CD14-positive monocyte (primary cell): ENCODE measurements at regions not wholly inside any gene's neighbourhood (a gene's known extent, or its start where the extent isn't known, plus 50 kb on each side); places are given as distances from the start of the nearest gene placed in this dataset.

ENCODE experiments used
- DNase-seq, 3 donors: peaks; one replicate each; pipeline ENCODE4 v3.0.0-alpha.2; 2011 to 2022
- H2AFZ ChIP-seq: 2 replicates; pipeline ENCODE4 v1.6.0; 2012; ENCODE audit warnings: mild to moderate bottlenecking, low read depth, low read length, inconsistent platforms; ENCODE audit not compliant: insufficient read depth, poor library complexity, severe bottlenecking
- H3K27ac ChIP-seq, 2 donors: 1 replicate in 1 of 2; 2 replicates in 1 of 2; pipeline ENCODE4 v1.5.1; 2012 to 2013; ENCODE audit warnings: low read length in 2 of 2, control low read depth in 1 of 2, inconsistent platforms in 1 of 2, low read depth in 1 of 2, mild to moderate bottlenecking in 1 of 2
- H3K27me3 ChIP-seq, 2 donors: one replicate each; pipeline versions ENCODE4 v1.6.0 to v1.6.1; 2011 to 2013; ENCODE audit warnings: low read length in 2 of 2; ENCODE audit not compliant: control insufficient read depth in 2 of 2, insufficient read depth in 2 of 2
- H3K36me3 ChIP-seq, 2 donors: replicated peaks in 1 of 2; 1 replicate in 1 of 2; 2 replicates in 1 of 2; pipeline versions ENCODE4 v1.5.1 to v1.6.1; 2012 to 2013; ENCODE audit warnings: low read length in 2 of 2, control low read depth in 1 of 2, inconsistent platforms in 1 of 2, mild to moderate bottlenecking in 1 of 2; ENCODE audit not compliant: insufficient read depth in 2 of 2, control insufficient read depth in 1 of 2
- H3K4me1 ChIP-seq, 2 donors: 1 replicate in 1 of 2; 2 replicates in 1 of 2; pipeline versions ENCODE4 v1.5.1 to v1.6.1; 2012 to 2013; ENCODE audit warnings: low read length in 2 of 2, control low read depth in 1 of 2, inconsistent platforms in 1 of 2, mild to moderate bottlenecking in 1 of 2, moderate library complexity in 1 of 2; ENCODE audit not compliant: insufficient read depth in 2 of 2, control insufficient read depth in 1 of 2
- H3K4me2 ChIP-seq: replicated peaks from 2 replicates; pipeline ENCODE3; 2012; ENCODE audit warnings: low read length, moderate library complexity, mild to moderate bottlenecking; ENCODE audit not compliant: poor library complexity, severe bottlenecking; ENCODE audit errors: extremely low read depth
- H3K4me3 ChIP-seq, 3 experiments: fragments of 200-600 bp in 1 of 3; sonication (generic) in 1 of 3; replicated peaks in 1 of 3; 1 replicate in 2 of 3; 2 replicates in 1 of 3; pipeline ENCODE4 v1.5.1; 2011 to 2013; ENCODE audit warnings: low read length in 3 of 3, mild to moderate bottlenecking in 3 of 3, control low read depth in 2 of 3, low read depth in 2 of 3, inconsistent platforms in 1 of 3, moderate library complexity in 1 of 3
- H3K79me2 ChIP-seq: 2 replicates; pipeline ENCODE4 v1.6.0; 2012; ENCODE audit warnings: mild to moderate bottlenecking, control low read depth, inconsistent platforms, low read length, moderate library complexity; ENCODE audit not compliant: insufficient read depth
- H3K9ac ChIP-seq: 2 replicates; pipeline ENCODE4 v1.6.0; 2017; ENCODE audit warnings: low read length, mild to moderate bottlenecking; ENCODE audit not compliant: insufficient read depth, poor library complexity, severe bottlenecking
- H3K9me3 ChIP-seq, 2 donors: replicated peaks in 1 of 2; 1 replicate in 1 of 2; 2 replicates in 1 of 2; pipeline versions ENCODE4 v1.5.1 to v1.6.1; 2012 to 2013; ENCODE audit warnings: low read length in 2 of 2, control low read depth in 1 of 2; ENCODE audit not compliant: control insufficient read depth in 1 of 2, insufficient read depth in 1 of 2
- H4K20me1 ChIP-seq: 2 replicates; pipeline ENCODE4 v1.6.0; 2012; ENCODE audit warnings: mild to moderate bottlenecking, low read length, control low read depth, moderate library complexity; ENCODE audit not compliant: insufficient read depth
- H3K27ac Mint-ChIP-seq, 7 donors: one replicate each; pipeline ENCODE4 v1.8.0; 2020; ENCODE audit warnings: mild to moderate bottlenecking in 7 of 7, mixed read lengths in 7 of 7, moderate library complexity in 6 of 7, inconsistent platforms in 2 of 7
- H3K27me3 Mint-ChIP-seq, 3 donors: one replicate each; pipeline ENCODE4 v1.8.0; 2021 to 2022; ENCODE audit warnings: low read depth in 3 of 3, mild to moderate bottlenecking in 3 of 3, mixed read lengths in 3 of 3, moderate library complexity in 3 of 3, inconsistent platforms in 1 of 3
- H3K36me3 Mint-ChIP-seq, 2 donors: one replicate each; pipeline ENCODE4 v1.8.0; 2020; ENCODE audit warnings: mixed read lengths in 2 of 2, inconsistent platforms in 1 of 2, mild to moderate bottlenecking in 1 of 2
- H3K4me1 Mint-ChIP-seq: one replicate; pipeline ENCODE4 v1.8.0; 2020; ENCODE audit warnings: mild to moderate bottlenecking, mixed read lengths
- H3K4me3 Mint-ChIP-seq, 2 donors: one replicate each; pipeline ENCODE4 v1.8.0; 2020; ENCODE audit warnings: mild to moderate bottlenecking in 2 of 2, mixed read lengths in 2 of 2, moderate library complexity in 1 of 2
- H3K9me3 Mint-ChIP-seq, 7 donors: one replicate each; pipeline ENCODE4 v1.8.0; 2020 to 2022; ENCODE audit warnings: mixed read lengths in 7 of 7, mild to moderate bottlenecking in 6 of 7, moderate library complexity in 6 of 7, inconsistent platforms in 2 of 7
- whole genome bisulfite sequencing: methylation state at CpG from one replicate; pipeline ENCODE4 v1.1.5; 2013; ENCODE audit warnings: missing lambda C conversion rate; ENCODE audit not compliant: insufficient coverage; 5-methylcytosine and 5-hydroxymethylcytosine counted together
- intact Hi-C, 2 donors: fragments of 100-400 bp; cut with micrococcal nuclease; formaldehyde crosslinking; loops; one replicate each; pipeline versions ENCODE4 v1.15.0 to v1.15.1; 2023
- TF ChIP-seq, protein P1 (sequence below): fragments of 200-600 bp; IDR thresholded peaks from one replicate; pipeline ENCODE4 v1.8.0; 2022; ENCODE audit warnings: antibody characterized with exemption, mild to moderate bottlenecking

DNA sequence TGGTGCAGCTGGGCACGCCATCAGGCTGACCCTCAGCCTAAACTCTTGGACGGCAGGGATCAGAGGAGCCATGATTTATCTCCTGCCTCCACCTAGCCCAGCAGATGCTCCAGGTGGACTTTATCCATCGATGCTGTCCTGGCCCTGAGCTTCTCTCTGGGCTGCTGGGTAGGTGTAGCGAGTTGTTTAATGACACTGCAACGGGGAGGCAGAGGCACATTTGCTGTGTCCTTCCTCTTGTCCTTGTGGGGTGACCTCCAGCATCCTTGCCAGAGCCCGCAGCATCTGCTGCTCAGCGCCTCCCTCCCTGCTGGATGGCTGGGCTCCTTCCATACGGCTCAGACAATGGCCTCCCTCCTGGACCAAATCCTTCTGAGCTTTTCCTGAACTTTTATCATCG lies 103.1 kb upstream of the IRX4 start:
- TF ChIP-seq, protein P1, sequence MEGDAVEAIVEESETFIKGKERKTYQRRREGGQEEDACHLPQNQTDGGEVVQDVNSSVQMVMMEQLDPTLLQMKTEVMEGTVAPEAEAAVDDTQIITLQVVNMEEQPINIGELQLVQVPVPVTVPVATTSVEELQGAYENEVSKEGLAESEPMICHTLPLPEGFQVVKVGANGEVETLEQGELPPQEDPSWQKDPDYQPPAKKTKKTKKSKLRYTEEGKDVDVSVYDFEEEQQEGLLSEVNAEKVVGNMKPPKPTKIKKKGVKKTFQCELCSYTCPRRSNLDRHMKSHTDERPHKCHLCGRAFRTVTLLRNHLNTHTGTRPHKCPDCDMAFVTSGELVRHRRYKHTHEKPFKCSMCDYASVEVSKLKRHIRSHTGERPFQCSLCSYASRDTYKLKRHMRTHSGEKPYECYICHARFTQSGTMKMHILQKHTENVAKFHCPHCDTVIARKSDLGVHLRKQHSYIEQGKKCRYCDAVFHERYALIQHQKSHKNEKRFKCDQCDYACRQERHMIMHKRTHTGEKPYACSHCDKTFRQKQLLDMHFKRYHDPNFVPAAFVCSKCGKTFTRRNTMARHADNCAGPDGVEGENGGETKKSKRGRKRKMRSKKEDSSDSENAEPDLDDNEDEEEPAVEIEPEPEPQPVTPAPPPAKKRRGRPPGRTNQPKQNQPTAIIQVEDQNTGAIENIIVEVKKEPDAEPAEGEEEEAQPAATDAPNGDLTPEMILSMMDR, result no peak
- peaks cover 7 to 8% of the 10 kb centered on the region in 2 donors for H3K9me3 ChIP-seq
- H4K20me1 ChIP-seq, result no peaks in the 10 kb centered on the region
- Mint-ChIP-seq H3K27ac (no peak overlapping the region), H3K4me1 (no peaks in the 10 kb centered on the region), H3K9me3 (peaks cover 2 to 14% (median 6%) of the 10 kb centered on the region in 7 donors), H3K27me3 (peaks cover 0 to 6% (median 2%) of the 10 kb centered on the region in 3 donors), H3K36me3 (no peaks in the 10 kb centered on the region), H3K4me3 (no peak overlapping the region)
- H3K4me3 ChIP-seq, result no peak overlapping the region
- H2AFZ ChIP-seq, result no peak overlapping the region
- 88% methylated on average over 8 of the region's 9 CpGs for WGBS
- H3K9ac ChIP-seq, result no peak overlapping the region
- H3K27me3 ChIP-seq, result no peaks in the 10 kb centered on the region
- no peaks in the 10 kb centered on the region for H3K79me2 ChIP-seq
- H3K4me2 ChIP-seq, result no peak overlapping the region
- H3K27ac ChIP-seq, result no peak overlapping the region
- no peaks in the 10 kb centered on the region for H3K36me3 ChIP-seq
- DNase-seq, result no peak
- H3K4me1 ChIP-seq, result no peaks in the 10 kb centered on the region
- intact Hi-C loops, result no loop called here

DNA sequence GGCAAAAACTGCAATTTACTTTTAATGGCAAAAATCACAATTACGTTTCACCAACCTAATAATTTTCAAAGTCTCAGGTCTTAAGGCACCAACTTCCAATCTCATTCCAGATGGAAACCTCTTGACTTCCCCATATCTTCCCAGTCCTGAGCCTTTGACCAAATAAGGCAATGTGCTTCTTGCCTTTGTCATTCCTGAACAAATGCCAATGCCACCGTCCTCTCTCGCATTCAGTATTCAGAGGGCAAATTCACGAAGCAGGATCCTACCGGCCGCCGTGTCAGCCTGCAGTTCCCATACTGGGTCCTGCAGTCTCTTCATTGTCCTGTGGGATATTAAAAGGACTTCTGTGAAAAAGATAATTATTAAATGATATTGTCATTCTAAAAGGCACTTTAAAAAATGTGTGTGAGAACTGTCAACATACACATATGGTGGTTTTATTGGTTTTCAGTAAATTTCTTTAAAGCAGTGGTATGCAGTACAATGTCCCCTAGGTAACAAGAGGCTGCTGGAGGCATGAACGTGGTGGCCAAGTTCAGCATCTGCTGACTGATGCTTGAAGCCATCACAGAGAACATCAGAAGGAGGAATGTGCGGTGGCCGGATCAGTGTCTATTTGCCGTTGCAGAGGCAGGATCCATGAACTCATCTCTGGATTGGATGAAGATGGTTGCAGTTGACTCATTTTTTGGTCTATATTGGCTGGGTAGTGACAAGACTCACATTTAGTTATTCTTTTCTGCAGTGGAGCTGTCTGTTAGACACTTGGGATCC lies 101.4 kb upstream of the IRX4 start:
- 82% methylated on average over 8 of the region's 11 CpGs for WGBS
- intact Hi-C loops, result no loop called here
- H3K36me3 ChIP-seq, result no peaks in the 10 kb centered on the region
- peaks cover 7 to 8% of the 10 kb centered on the region in 2 donors for H3K9me3 ChIP-seq
- H3K27ac ChIP-seq, result no peak overlapping the region
- no peaks in the 10 kb centered on the region for H3K4me1 ChIP-seq
- TF ChIP-seq, protein P1, result no peak
- H3K79me2 ChIP-seq, result no peaks in the 10 kb centered on the region
- no peak overlapping the region for H3K4me3 ChIP-seq
- H4K20me1 ChIP-seq, result no peaks in the 10 kb centered on the region
- Mint-ChIP-seq H3K4me3 (no peak overlapping the region), H3K27me3 (peaks cover 0 to 6% (median 2%) of the 10 kb centered on the region in 3 donors), H3K27ac (no peak overlapping the region), H3K4me1 (no peaks in the 10 kb centered on the region), H3K9me3 (peaks cover 0 to 8% (median 4%) of the 10 kb centered on the region in 7 donors), H3K36me3 (no peaks in the 10 kb centered on the region)
- DNase-seq, result no peak
- H3K27me3 ChIP-seq, result no peaks in the 10 kb centered on the region
- no peak overlapping the region for H2AFZ ChIP-seq
- H3K4me2 ChIP-seq, result no peak overlapping the region
- no peak overlapping the region for H3K9ac ChIP-seq
